Naive B cell (primary cell): ENCODE measurements at regions not wholly inside any gene's neighbourhood (a gene's known extent, or its start where the extent isn't known, plus 50 kb on each side); places are given as distances from the start of the nearest gene placed in this dataset.
A peak's percentile ranks its signal among the peaks of the same experiment; 100 is the strongest.

Source experiments
- ATAC-seq, 2 donors: fragments of 150-1000 bp; cut with Tn5 transposase; 2 replicates each; pipeline ENCODE4 v1.10.0; 2021; ENCODE audit warnings: low read depth in 2 of 2, mild to moderate bottlenecking in 2 of 2, moderate library complexity in 2 of 2
- DNase-seq: peaks from one replicate; pipeline ENCODE4 v3.0.0; 2022
- H3K27ac Mint-ChIP-seq, 6 donors: one replicate each; pipeline ENCODE4 v1.8.0; 2020 to 2022; ENCODE audit warnings: mild to moderate bottlenecking in 6 of 6, mixed read lengths in 6 of 6, moderate library complexity in 5 of 6, inconsistent platforms in 2 of 6
- H3K27me3 Mint-ChIP-seq, 3 donors: one replicate each; pipeline ENCODE4 v1.8.0; 2021 to 2022; ENCODE audit warnings: mixed read lengths in 3 of 3, mild to moderate bottlenecking in 1 of 3
- H3K36me3 Mint-ChIP-seq, 2 donors: one replicate each; pipeline ENCODE4 v1.8.0; 2020 to 2022; ENCODE audit warnings: mixed read lengths in 2 of 2, inconsistent platforms in 1 of 2, mild to moderate bottlenecking in 1 of 2
- H3K4me1 Mint-ChIP-seq, 3 donors: one replicate each; pipeline ENCODE4 v1.8.0; 2020 to 2022; ENCODE audit warnings: mixed read lengths in 3 of 3, inconsistent platforms in 1 of 3, mild to moderate bottlenecking in 1 of 3, moderate library complexity in 1 of 3
- H3K4me3 Mint-ChIP-seq, 8 donors: one replicate each; pipeline ENCODE4 v1.8.0; 2020 to 2022; ENCODE audit warnings: mild to moderate bottlenecking in 8 of 8, mixed read lengths in 8 of 8, moderate library complexity in 8 of 8, inconsistent platforms in 2 of 8
- H3K9me3 Mint-ChIP-seq, 7 donors: one replicate each; pipeline ENCODE4 v1.8.0; 2020 to 2022; ENCODE audit warnings: mixed read lengths in 7 of 7, mild to moderate bottlenecking in 5 of 7, inconsistent platforms in 2 of 7, moderate library complexity in 1 of 7

GRCh38 chr15:47862402-47862801, 145.1 kb downstream of the SEMA6D start:
- Mint-ChIP-seq H3K4me1 (no peaks in the 10 kb centered on the region), H3K36me3 (no peaks in the 10 kb centered on the region), H3K27ac (no peak overlapping the region), H3K4me3 (no peak overlapping the region), H3K27me3 (peaks cover 0 to 6% (median 0%) of the 10 kb centered on the region in 3 donors), H3K9me3 (peaks cover 0 to 7% (median under 1%) of the 10 kb centered on the region in 7 donors)
- no peak for ATAC-seq
- DNase-seq, result no peak

- ATAC-seq, result no peak
- Mint-ChIP-seq H3K4me3 (no peak overlapping the region), H3K36me3 (no peaks in the 10 kb centered on the region), H3K27me3 (peaks cover 0 to 4% (median 0%) of the 10 kb centered on the region in 3 donors), H3K27ac (no peak overlapping the region), H3K4me1 (no peaks in the 10 kb centered on the region), H3K9me3 (peaks cover 0 to 19% (median 10%) of the 10 kb centered on the region in 7 donors)
- DNase-seq, result no peak
Observed at GRCh38 chr15:47866446-47866845, 149.1 kb downstream of the SEMA6D start.

DNA sequence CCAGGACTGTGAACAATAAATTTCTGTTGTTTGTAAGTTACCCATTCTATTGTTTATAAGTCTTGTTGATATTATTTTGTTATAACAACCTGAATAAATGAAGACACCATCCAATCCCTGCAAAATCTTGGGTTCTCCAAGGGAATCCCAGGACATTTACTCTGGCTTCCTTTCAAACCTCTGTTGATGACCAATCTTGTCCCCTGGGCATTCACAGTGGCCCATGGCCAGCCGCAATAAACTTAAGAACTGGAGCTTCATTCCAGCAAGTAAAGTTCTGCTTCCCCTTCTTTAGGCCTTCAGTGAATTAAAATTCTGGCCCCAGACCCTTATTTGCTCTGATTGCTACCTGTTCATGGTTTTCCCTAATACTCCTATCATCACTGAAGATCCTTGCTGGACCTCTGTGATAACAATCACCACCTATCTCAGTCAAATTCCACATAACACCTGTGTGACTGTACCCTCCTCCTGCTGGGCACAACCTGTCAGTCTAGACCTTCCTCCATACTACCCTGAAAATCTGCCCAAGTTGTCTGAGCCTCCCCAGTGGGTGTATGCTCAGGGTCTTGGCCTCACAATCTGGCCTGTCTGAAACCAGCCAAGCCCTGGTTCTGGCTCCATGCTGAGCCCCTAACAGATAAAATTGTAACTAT, 153.1 kb downstream of the SEMA6D start:
- ATAC-seq (no peak), DNase-seq (no peak)
- Mint-ChIP-seq H3K9me3 (peaks cover 0 to 14% (median 7%) of the 10 kb centered on the region in 7 donors), H3K27ac (no peak overlapping the region), H3K36me3 (no peaks in the 10 kb centered on the region), H3K27me3 (peaks cover 0 to 7% (median 7%) of the 10 kb centered on the region in 3 donors), H3K4me1 (no peaks in the 10 kb centered on the region), H3K4me3 (no peak overlapping the region)

GRCh38 chr15:47870956-47871625, 153.8 kb downstream of the SEMA6D start:
- ATAC-seq, result no peak
- no peak for DNase-seq
- Mint-ChIP-seq H3K4me3 (peak overlapping the region in 1 of 8 donors; percentile 48), H3K4me1 (no peaks in the 10 kb centered on the region), H3K36me3 (no peaks in the 10 kb centered on the region), H3K9me3 (peaks cover 0 to 12% (median 7%) of the 10 kb centered on the region in 7 donors), H3K27ac (no peak overlapping the region), H3K27me3 (peaks cover 0 to 8% (median 7%) of the 10 kb centered on the region in 3 donors)

DNA sequence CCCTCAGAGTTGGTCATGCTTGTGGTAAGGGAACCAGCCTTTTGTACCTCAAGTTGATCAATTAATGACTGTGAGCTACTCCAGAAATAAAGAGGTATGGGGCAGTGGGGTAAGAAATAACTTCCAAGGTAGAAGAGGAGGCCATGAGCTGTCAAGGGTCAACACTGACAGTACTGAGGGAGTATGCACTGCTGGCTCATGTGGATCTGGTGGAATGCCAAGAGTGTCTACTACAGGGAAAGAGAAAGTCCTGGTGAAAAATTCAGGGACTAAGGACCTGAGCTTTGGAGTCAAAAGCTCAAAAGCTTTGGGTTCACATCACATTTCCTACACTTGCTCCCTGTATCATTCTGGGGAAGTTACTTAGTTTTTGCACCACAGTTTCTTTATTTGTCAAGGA, 154.9 kb downstream of the SEMA6D start:
- H3K27ac Mint-ChIP-seq, result no peak overlapping the region
- H3K9me3 Mint-ChIP-seq, result peaks cover 0 to 12% (median 7%) of the 10 kb centered on the region in 7 donors
- ATAC-seq, result no peak
- no peak overlapping the region for H3K4me3 Mint-ChIP-seq
- H3K4me1 Mint-ChIP-seq, result no peaks in the 10 kb centered on the region
- peaks cover 0 to 8% (median 7%) of the 10 kb centered on the region in 3 donors for H3K27me3 Mint-ChIP-seq
- H3K36me3 Mint-ChIP-seq, result no peaks in the 10 kb centered on the region
- no peak for DNase-seq

DNA sequence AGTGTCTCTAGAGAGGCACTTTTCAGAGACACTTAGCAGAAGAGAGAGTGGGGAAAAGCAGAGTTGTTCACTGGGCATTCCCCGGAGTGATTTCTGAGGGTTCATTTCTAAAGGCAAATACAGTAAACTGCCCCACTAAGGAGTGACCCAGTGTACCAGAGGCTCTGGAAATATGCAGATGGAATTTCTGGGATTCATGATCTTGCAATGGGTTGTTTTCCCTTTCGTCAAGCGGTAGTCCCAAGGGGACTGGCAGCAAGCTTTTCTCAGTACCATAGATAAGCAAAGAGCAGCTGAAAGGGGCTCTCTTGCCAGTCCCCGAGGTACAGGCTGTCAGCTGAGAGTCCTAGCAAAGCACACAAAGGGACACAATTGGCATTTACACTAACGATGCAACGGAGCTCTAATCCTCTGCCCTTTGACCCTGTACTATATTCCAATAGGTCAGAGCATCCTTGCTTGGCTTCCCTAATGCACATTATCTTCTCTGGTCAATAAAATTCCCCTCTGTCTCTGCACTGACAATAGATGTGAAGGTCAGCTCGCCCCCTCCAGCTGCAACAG, 155.6 kb downstream of the SEMA6D start:
- no peak overlapping the region for H3K4me3 Mint-ChIP-seq
- H3K27ac Mint-ChIP-seq, result no peak overlapping the region
- ATAC-seq (no peak), DNase-seq (no peak)
- H3K4me1 Mint-ChIP-seq, result no peaks in the 10 kb centered on the region
- peaks cover 0 to 8% (median 7%) of the 10 kb centered on the region in 3 donors for H3K27me3 Mint-ChIP-seq
- peaks cover 0 to 12% (median 7%) of the 10 kb centered on the region in 7 donors for H3K9me3 Mint-ChIP-seq
- H3K36me3 Mint-ChIP-seq, result no peaks in the 10 kb centered on the region

DNA sequence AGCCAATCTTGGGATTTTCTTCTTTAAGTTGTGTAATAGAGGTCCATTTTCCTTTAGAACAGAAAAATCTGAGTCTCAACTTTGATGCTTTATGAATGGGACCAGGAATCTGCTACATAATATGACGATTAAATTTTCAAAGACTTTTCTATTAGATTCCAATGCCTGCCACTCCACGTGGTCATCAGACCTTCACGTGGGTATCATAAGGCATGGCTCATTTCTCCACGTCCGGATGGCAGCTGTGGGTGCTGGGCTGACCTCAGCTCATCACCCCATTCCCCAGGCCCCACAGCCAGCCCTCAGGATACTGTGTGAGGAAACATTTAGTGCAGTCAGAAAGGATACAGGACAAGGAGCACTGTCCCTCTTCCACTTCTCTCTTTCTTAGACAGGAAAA, 159.7 kb downstream of the SEMA6D start:
- H3K27me3 Mint-ChIP-seq, result peaks cover 0 to 13% (median 0%) of the 10 kb centered on the region in 3 donors
- no peak overlapping the region for H3K4me3 Mint-ChIP-seq
- DNase-seq (no peak), ATAC-seq (no peak)
- H3K4me1 Mint-ChIP-seq, result no peaks in the 10 kb centered on the region
- no peak overlapping the region for H3K27ac Mint-ChIP-seq
- H3K36me3 Mint-ChIP-seq, result no peaks in the 10 kb centered on the region
- H3K9me3 Mint-ChIP-seq, result peaks cover 0 to 2% (median 0%) of the 10 kb centered on the region in 7 donors

GRCh38 chr15:47877836-47878235, 160.5 kb downstream of the SEMA6D start:
- peaks cover 0 to 2% (median 0%) of the 10 kb centered on the region in 7 donors for H3K9me3 Mint-ChIP-seq
- DNase-seq (no peak), ATAC-seq (no peak)
- no peaks in the 10 kb centered on the region for H3K36me3 Mint-ChIP-seq
- H3K27me3 Mint-ChIP-seq, result peaks cover 0 to 13% (median 0%) of the 10 kb centered on the region in 3 donors
- H3K4me1 Mint-ChIP-seq, result no peaks in the 10 kb centered on the region
- no peak overlapping the region for H3K27ac Mint-ChIP-seq
- no peak overlapping the region for H3K4me3 Mint-ChIP-seq

DNA sequence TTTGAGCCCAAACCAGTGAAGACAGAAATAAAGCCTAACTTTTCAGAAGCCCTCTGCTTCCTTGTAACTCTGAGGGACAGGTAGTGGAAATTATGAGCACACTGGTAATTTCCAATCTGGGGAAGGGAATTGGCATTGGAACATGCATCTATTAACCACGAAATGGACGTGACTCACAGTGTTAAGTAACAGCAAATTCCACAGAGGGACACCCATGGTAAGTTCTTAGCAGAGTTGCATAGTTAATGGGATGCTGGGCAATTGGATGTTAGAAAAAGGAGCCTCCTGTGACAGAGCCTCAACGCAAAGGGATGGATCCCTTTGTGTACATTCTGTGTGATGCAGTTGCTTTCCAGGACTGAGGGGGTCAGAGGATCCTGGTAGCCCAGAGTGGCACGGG, 168.6 kb downstream of the SEMA6D start:
- H3K4me3 Mint-ChIP-seq, result no peak overlapping the region
- H3K9me3 Mint-ChIP-seq, result peaks cover 0 to 8% (median 2%) of the 10 kb centered on the region in 7 donors
- ATAC-seq (no peak), DNase-seq (no peak)
- H3K4me1 Mint-ChIP-seq, result no peaks in the 10 kb centered on the region
- peaks cover 8 to 13% (median 13%) of the 10 kb centered on the region in 3 donors for H3K27me3 Mint-ChIP-seq
- no peaks in the 10 kb centered on the region for H3K36me3 Mint-ChIP-seq
- H3K27ac Mint-ChIP-seq, result no peak overlapping the region

- Mint-ChIP-seq H3K27me3 (peaks cover 8 to 13% (median 13%) of the 10 kb centered on the region in 3 donors), H3K4me3 (no peak overlapping the region), H3K4me1 (no peaks in the 10 kb centered on the region), H3K36me3 (no peaks in the 10 kb centered on the region), H3K27ac (no peak overlapping the region), H3K9me3 (peaks cover 0 to 8% (median 0%) of the 10 kb centered on the region in 7 donors)
- no peak for ATAC-seq
- no peak for DNase-seq
Observed at GRCh38 chr15:47887241-47887800, 170.0 kb downstream of the SEMA6D start.

GRCh38 chr15:47888385-47889100, 171.2 kb downstream of the SEMA6D start:
- Mint-ChIP-seq H3K27ac (no peak overlapping the region), H3K9me3 (peaks cover 0 to 8% (median 0%) of the 10 kb centered on the region in 7 donors), H3K4me1 (no peaks in the 10 kb centered on the region), H3K36me3 (no peaks in the 10 kb centered on the region), H3K4me3 (no peak overlapping the region), H3K27me3 (peaks cover 8 to 17% (median 17%) of the 10 kb centered on the region in 3 donors)
- ATAC-seq (no peak), DNase-seq (no peak)

DNA sequence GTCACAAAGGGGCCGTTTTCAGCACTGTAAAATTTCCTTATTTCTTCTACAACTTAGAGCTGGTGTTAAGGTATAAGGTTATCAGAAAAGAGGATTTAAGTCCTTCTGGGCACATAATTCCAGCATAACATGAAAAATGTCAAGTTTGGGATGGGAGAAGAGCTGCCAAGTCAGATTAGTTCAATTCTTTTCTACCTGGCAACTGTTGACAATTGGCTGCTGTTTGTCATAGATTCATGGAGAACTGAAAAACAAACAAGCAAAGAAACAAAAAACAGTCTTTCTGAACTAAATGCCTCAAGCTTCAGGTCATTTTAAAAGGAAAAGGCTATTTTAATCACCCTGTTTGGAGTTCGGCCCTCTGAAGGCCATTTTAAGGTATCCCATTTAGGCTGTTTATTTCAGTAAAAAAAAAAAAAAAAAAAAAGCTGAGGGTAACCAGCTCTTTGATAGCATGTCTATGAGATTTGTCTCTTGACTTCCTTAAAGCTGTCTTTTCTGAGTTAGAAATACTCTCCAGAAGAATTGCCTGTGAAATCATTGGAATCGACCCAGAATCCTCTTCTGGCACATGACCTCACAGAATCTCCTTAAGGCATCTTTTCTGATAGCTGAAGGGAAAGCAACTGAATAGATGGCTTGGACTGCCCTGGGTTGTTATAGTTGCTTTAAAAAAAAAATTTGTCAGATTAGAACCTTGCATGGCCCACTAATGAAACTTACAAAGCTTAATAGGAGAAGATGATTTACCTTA, 173.3 kb downstream of the SEMA6D start:
- Mint-ChIP-seq H3K4me1 (no peaks in the 10 kb centered on the region), H3K36me3 (no peaks in the 10 kb centered on the region), H3K9me3 (peaks cover 0 to 10% (median 4%) of the 10 kb centered on the region in 7 donors), H3K4me3 (no peak overlapping the region), H3K27ac (no peak overlapping the region), H3K27me3 (peaks cover 8 to 17% (median 8%) of the 10 kb centered on the region in 3 donors)
- no peak for DNase-seq
- no peak for ATAC-seq
